ENCODE measurements at regions not wholly inside any gene's neighbourhood (a gene's known extent, or its start where the extent isn't known, plus 50 kb on each side); places are given as distances from the start of the nearest gene placed in this dataset.

- Histone ChIP-seq H3K27me3 (no peaks in the 10 kb centered on the region), H3K27ac (peak overlapping the region in 1 of 2 donors; percentile 41), H3K4me3 (peak overlapping the region; percentile 24 to 26), H3K9me3 (no peaks in the 10 kb centered on the region), H3K36me3 (no peaks in the 10 kb centered on the region), H3K4me1 (peaks cover 0 to 14% (median 2%) of the 10 kb centered on the region in 4 donors)
- TF ChIP-seq CTCF (IDR thresholded peaks at IDR 0.05), result peak in 1 of 2 experiments; percentile 22
- intact Hi-C loops (cut with DNase I; ENCODE audit: low total_unique reads), result no loop called here
- no peak for DNase-seq
Measured at GRCh38 chr1:114219172-114219868, 65.7 kb upstream of the SYT6 start.

- no peak for DNase-seq
- no peak for TF ChIP-seq CTCF (IDR thresholded peaks at IDR 0.05)
- no peak overlapping the region for H3K27ac ChIP-seq
Measured at GRCh38 chr1:114218361-114219171, 64.9 kb upstream of the SYT6 start.

GRCh38 chr1:114216431-114217173 is 62.9 kb upstream of the SYT6 start:
- DNase-seq, result no peak
- Histone ChIP-seq H3K4me1 (peaks cover 0 to 14% (median 2%) of the 10 kb centered on the region in 4 donors), H3K9me3 (no peaks in the 10 kb centered on the region), H3K27me3 (no peaks in the 10 kb centered on the region), H3K4me3 (no peak overlapping the region), H3K36me3 (no peaks in the 10 kb centered on the region), H3K27ac (no peak overlapping the region)
- intact Hi-C loops (cut with DNase I; ENCODE audit: low total_unique reads), result no loop called here
- TF ChIP-seq CTCF (IDR thresholded peaks at IDR 0.05), result no peak

More at GRCh38 chr1:114218361-114219171, 64.9 kb upstream of the SYT6 start:
- intact Hi-C loops (cut with DNase I; ENCODE audit: low total_unique reads), result no loop called here
- Histone ChIP-seq H3K36me3 (no peaks in the 10 kb centered on the region), H3K4me3 (peak overlapping the region in 1 of 2 donors; percentile 24), H3K27me3 (no peaks in the 10 kb centered on the region), H3K9me3 (no peaks in the 10 kb centered on the region), H3K4me1 (peaks cover 0 to 14% (median 2%) of the 10 kb centered on the region in 4 donors)

GRCh38 chr1:114215436-114215835 is 61.8 kb upstream of the SYT6 start:
- no peak for DNase-seq
- H3K27ac ChIP-seq, result no peak overlapping the region

More at GRCh38 chr1:114215436-114215835, 61.8 kb upstream of the SYT6 start:
- Histone ChIP-seq H3K4me3 (no peak overlapping the region), H3K4me1 (peaks cover 0 to 14% (median 2%) of the 10 kb centered on the region in 4 donors), H3K27me3 (no peaks in the 10 kb centered on the region), H3K9me3 (no peaks in the 10 kb centered on the region), H3K36me3 (no peaks in the 10 kb centered on the region)
- intact Hi-C loops (cut with DNase I; ENCODE audit: low total_unique reads), result no loop called here
- no peak for TF ChIP-seq CTCF (IDR thresholded peaks at IDR 0.05)
